NCI-H748 (cell line): ENCODE measurements at regions not wholly inside any gene's neighbourhood (a gene's known extent, or its start where the extent isn't known, plus 50 kb on each side); places are given as distances from the start of the nearest gene placed in this dataset.

Source experiments
- DNase-seq: peaks from one replicate; lab custom pipeline; 2025; ENCODE audit not compliant: unreplicated experiment; lab: John Stamatoyannopoulos, UW

GRCh38 chr7:134391223-134391622 lies 67.7 kb downstream of the AKR1B1 start:
- no peak for DNase-seq

- DNase-seq = no peak
Observed at GRCh38 chr7:134388336-134389019, 70.4 kb downstream of the AKR1B1 start.

GRCh38 chr7:134378562-134378961 lies 61.8 kb upstream of the SLC35B4 start:
- no peak for DNase-seq

GRCh38 chr7:134376693-134377092 lies 60.0 kb upstream of the SLC35B4 start:
- DNase-seq = no peak

- DNase-seq = no peak
Observed at GRCh38 chr7:134375206-134375605, 58.5 kb upstream of the SLC35B4 start.

GRCh38 chr7:134374791-134375190 lies 58.1 kb upstream of the SLC35B4 start:
- no peak for DNase-seq

GRCh38 chr7:134374291-134374690 lies 57.6 kb upstream of the SLC35B4 start:
- no peak for DNase-seq

GRCh38 chr7:134372858-134373257 lies 56.1 kb upstream of the SLC35B4 start:
- no peak for DNase-seq

- DNase-seq = no peak
Observed at GRCh38 chr7:134371971-134372370, 55.2 kb upstream of the SLC35B4 start.

- DNase-seq = peak; percentile 65
Observed at GRCh38 chr7:134371536-134371935, 54.8 kb upstream of the SLC35B4 start.

- no peak for DNase-seq
Observed at GRCh38 chr7:134370135-134370534, 53.4 kb upstream of the SLC35B4 start.

- no peak for DNase-seq
Observed at GRCh38 chr7:134368851-134369544, 52.3 kb upstream of the SLC35B4 start.

- DNase-seq = no peak
Observed at GRCh38 chr7:134367956-134368749, 51.4 kb upstream of the SLC35B4 start.
